ENCODE measurements at regions not wholly inside any gene's neighbourhood (a gene's known extent, or its start where the extent isn't known, plus 50 kb on each side); places are given as distances from the start of the nearest gene placed in this dataset.

DNA sequence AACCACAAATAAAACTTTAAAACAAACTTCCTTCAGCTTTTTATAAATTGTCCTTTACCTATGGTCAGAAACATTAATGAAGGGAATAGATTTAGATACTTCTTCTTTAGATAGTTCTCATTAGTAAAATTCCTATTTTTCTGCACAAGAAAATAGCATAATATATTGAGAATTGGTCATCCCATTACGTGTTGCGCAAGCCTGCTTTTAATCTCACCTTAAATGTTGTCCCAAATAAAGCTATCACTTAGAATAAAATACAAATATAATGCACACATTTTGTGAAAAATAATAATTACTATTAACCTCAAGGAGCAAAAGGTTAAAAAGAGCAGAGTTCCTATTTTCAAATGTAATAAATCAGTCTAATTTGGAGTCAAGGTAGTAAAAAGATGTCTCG lies 95.2 kb upstream of the TTC29 start:
- Mint-ChIP-seq H3K36me3 (no peaks in the 10 kb centered on the region), H3K27me3 (peaks cover 10% of the 10 kb centered on the region), H3K4me3 (no peak overlapping the region)

DNA sequence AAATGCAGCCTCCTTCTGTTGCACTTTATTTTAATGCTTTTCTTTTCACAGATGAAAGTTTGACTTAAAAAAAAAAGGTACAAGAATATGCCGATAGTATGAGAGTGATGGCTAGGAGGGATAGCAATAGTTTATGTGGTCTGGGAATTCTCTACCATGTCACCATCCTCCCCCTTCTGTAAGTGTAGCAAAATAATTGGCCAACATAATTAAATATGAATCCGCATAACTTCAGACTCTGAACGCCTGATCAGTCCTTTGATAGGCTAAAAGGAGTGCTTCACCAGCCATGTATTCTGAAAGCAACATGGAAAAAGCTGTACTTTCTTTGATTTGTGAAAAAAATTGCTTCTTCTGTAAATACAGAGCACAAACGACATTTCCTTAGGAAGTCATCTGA lies 95.7 kb upstream of the TTC29 start:
- Mint-ChIP-seq H3K4me1 (no peaks in the 10 kb centered on the region), H3K27me3 (peaks cover 12% of the 10 kb centered on the region), H3K36me3 (no peaks in the 10 kb centered on the region), H3K9me3 (no peaks in the 10 kb centered on the region), H3K27ac (no peak overlapping the region), H3K4me3 (no peak overlapping the region)

More for the DNA sequence above, 95.2 kb upstream of the TTC29 start:
- H3K9me3 Mint-ChIP-seq = no peaks in the 10 kb centered on the region
- H3K27ac Mint-ChIP-seq = no peak overlapping the region
- no peaks in the 10 kb centered on the region for H3K4me1 Mint-ChIP-seq

GRCh38 chr4:147042046-147042445 lies 96.4 kb upstream of the TTC29 start:
- Mint-ChIP-seq H3K4me1 (no peaks in the 10 kb centered on the region), H3K9me3 (no peaks in the 10 kb centered on the region), H3K27ac (no peak overlapping the region), H3K36me3 (no peaks in the 10 kb centered on the region), H3K4me3 (no peak overlapping the region), H3K27me3 (peaks cover 12% of the 10 kb centered on the region)

GRCh38 chr4:147044241-147044640 lies 98.6 kb upstream of the TTC29 start:
- Mint-ChIP-seq H3K27me3 (peaks cover 21% of the 10 kb centered on the region), H3K4me3 (no peak overlapping the region)

DNA sequence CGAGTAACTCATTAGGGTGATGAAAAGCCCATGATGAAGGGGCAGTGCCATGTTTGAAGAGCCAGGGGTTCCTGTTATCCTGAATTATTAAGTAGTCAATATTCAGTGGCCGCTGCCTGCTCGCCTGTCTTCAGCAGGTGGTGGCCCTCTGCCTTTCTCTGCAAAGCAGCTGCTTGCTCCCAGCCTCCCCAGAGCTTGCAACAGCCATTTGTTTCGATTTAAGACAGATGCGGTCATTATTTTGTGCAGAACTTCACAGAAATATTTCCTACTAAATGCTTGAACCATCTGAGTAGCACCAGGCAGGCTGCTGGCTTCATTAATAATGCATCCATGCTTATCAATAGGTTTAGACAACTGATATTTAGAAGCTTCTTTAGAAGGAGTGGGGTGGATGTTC lies 104.3 kb upstream of the TTC29 start:
- Mint-ChIP-seq H3K4me3 (no peak overlapping the region), H3K36me3 (peaks cover 2% of the 10 kb centered on the region), H3K27me3 (peaks cover 33% of the 10 kb centered on the region), H3K27ac (no peak overlapping the region), H3K4me1 (no peaks in the 10 kb centered on the region), H3K9me3 (no peaks in the 10 kb centered on the region)

More at GRCh38 chr4:147044241-147044640, 98.6 kb upstream of the TTC29 start:
- H3K9me3 Mint-ChIP-seq = no peaks in the 10 kb centered on the region
- H3K27ac Mint-ChIP-seq = no peak overlapping the region
- H3K4me1 Mint-ChIP-seq = no peaks in the 10 kb centered on the region
- H3K36me3 Mint-ChIP-seq = no peaks in the 10 kb centered on the region

DNA sequence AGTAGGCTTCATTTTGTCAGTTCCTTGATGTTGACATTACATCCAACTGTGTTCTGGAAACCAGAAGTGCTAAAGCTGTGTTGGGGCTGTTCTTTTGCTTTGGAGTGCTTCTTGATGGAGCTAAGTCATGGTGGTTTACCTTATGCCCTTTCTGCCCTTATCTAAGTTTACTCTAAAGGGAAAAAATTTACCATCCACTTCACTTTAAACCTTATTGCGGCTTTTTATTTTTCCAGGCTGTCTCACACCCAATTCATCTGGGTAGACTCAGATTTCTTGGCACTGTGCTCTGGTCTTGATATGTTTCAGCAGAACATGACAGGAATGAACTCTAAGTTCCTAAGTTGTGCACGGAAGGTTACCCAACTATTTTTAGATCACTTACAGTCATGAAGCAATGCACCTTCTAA lies 104.7 kb upstream of the TTC29 start:
- peaks cover 33% of the 10 kb centered on the region for H3K27me3 Mint-ChIP-seq
- no peak overlapping the region for H3K27ac Mint-ChIP-seq
- H3K9me3 Mint-ChIP-seq = no peaks in the 10 kb centered on the region
- H3K36me3 Mint-ChIP-seq = peaks cover 2% of the 10 kb centered on the region
- no peak overlapping the region for H3K4me3 Mint-ChIP-seq
- no peaks in the 10 kb centered on the region for H3K4me1 Mint-ChIP-seq

- H3K27ac Mint-ChIP-seq = no peak overlapping the region
- no peaks in the 10 kb centered on the region for H3K9me3 Mint-ChIP-seq
- peaks cover 3% of the 10 kb centered on the region for H3K4me1 Mint-ChIP-seq
- H3K4me3 Mint-ChIP-seq = no peak overlapping the region
- H3K36me3 Mint-ChIP-seq = peaks cover 2% of the 10 kb centered on the region
- peaks cover 23% of the 10 kb centered on the region for H3K27me3 Mint-ChIP-seq
Observed at GRCh38 chr4:147052361-147052760, 106.7 kb upstream of the TTC29 start.

GRCh38 chr4:147054228-147054872 lies 108.7 kb upstream of the TTC29 start:
- no peak overlapping the region for H3K27ac Mint-ChIP-seq
- H3K4me3 Mint-ChIP-seq = no peak overlapping the region
- peaks cover 15% of the 10 kb centered on the region for H3K27me3 Mint-ChIP-seq
- H3K4me1 Mint-ChIP-seq = peaks cover 9% of the 10 kb centered on the region
- no peaks in the 10 kb centered on the region for H3K9me3 Mint-ChIP-seq
- H3K36me3 Mint-ChIP-seq = peaks cover 2% of the 10 kb centered on the region

- Mint-ChIP-seq H3K9me3 (no peaks in the 10 kb centered on the region), H3K27me3 (peaks cover 7% of the 10 kb centered on the region), H3K27ac (peak overlapping the region; percentile 71), H3K36me3 (peaks cover 2% of the 10 kb centered on the region), H3K4me3 (peak overlapping the region; percentile 83), H3K4me1 (peaks cover 9% of the 10 kb centered on the region)
Observed at GRCh38 chr4:147056940-147057610, 111.4 kb upstream of the TTC29 start.

GRCh38 chr4:147057611-147058190 lies 112.0 kb upstream of the TTC29 start:
- Mint-ChIP-seq H3K36me3 (peaks cover 2% of the 10 kb centered on the region), H3K9me3 (no peaks in the 10 kb centered on the region), H3K27ac (peak overlapping the region; percentile 71)

DNA sequence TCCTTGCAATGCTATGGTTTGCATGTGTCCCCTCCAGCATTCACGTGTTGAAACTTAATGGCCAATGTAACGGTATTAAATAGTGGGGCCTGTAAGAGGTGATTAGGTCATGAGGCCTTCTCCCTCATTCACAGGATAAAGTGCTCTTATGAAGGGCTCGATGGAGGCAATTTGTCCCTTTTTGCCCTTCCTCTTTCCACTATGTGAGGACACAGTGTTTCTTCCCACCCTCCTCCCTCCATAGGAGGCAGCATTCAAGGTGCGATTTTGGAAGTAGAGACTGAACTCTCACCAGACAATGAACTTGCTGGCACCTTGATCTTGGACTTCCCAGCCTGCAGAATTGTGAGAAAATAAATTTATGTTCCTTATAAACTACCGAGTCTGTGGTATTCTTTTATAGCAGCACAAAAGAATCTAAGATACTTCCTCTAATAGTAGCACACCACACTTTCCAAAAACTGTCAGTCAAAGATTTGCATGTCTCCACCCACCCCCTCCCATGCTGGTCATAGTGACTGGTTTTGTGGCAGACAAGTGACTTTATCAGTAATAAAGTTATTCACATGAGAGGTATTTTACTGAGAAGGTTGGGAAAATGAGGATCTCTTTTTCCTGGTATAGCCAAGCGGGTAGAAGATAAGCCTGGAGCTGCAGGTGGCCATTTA lies 113.5 kb upstream of the TTC29 start:
- H3K27ac Mint-ChIP-seq = no peak overlapping the region
- no peaks in the 10 kb centered on the region for H3K9me3 Mint-ChIP-seq
- no peak overlapping the region for H3K4me3 Mint-ChIP-seq
- no peaks in the 10 kb centered on the region for H3K27me3 Mint-ChIP-seq
- peaks cover 9% of the 10 kb centered on the region for H3K4me1 Mint-ChIP-seq
- peaks cover 2% of the 10 kb centered on the region for H3K36me3 Mint-ChIP-seq

More at GRCh38 chr4:147057611-147058190, 112.0 kb upstream of the TTC29 start:
- Mint-ChIP-seq H3K4me3 (peak overlapping the region; percentile 83), H3K4me1 (peaks cover 9% of the 10 kb centered on the region), H3K27me3 (peaks cover 3% of the 10 kb centered on the region)

DNA sequence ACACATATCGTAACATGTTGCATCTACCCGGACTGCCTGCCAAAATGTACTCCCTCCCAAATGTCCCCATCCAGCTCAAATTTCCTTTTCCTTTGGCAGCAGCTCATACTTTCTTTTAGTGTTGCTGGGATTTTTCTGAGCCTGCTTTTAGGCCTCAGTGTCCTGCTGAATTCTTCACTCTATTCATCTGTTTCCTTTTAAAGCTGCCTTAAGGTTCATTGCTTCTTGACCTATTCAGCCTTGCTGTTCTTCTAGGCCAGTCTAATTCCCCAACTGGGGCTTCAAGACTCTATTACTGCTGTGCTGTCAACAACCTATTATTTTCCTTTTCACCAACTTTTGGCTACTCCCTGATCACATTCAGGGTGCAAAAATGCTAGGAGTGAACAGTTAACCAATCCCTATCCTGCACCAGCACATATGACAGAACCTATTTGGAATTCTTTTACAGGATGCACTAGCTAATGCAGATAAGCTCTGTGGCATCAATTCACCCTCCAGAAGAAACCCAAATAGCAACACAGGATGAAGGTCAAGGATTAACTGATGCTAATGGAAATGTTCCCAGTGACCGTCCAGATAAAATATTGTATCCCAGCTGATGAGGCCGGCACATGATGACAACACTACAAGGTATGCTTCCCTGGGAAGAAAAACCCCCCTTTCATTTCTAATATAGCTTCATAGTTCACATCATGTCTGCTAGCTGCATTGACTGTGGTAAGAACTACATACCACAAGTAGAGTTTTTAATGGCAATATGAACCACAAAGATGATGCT lies 114.7 kb upstream of the TTC29 start:
- Mint-ChIP-seq H3K4me1 (peaks cover 9% of the 10 kb centered on the region), H3K9me3 (no peaks in the 10 kb centered on the region), H3K36me3 (no peaks in the 10 kb centered on the region), H3K4me3 (no peak overlapping the region), H3K27ac (no peak overlapping the region), H3K27me3 (no peaks in the 10 kb centered on the region)

DNA sequence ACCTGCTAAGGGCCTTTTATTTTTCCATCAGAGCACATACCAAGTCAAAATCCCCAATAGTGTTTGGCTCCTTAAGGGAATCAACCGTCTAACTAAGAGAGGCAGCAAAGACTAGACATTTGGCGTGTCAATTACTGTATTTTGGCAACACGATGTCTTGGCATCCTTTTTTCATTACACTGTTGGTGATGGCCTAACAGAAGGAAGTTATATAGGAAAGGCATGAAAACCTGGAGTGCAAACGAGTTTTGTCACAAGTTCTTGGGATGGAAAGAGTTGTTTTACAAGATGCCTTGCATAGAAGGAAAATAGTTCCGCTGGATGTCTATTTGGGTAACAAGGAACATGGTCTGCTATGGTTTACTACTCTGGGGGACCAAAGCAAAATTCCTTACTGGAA lies 119.2 kb upstream of the TTC29 start:
- Mint-ChIP-seq H3K27ac (no peak overlapping the region), H3K9me3 (no peaks in the 10 kb centered on the region), H3K4me1 (no peaks in the 10 kb centered on the region), H3K36me3 (no peaks in the 10 kb centered on the region), H3K27me3 (peaks cover 3% of the 10 kb centered on the region), H3K4me3 (no peak overlapping the region)

- Mint-ChIP-seq H3K27ac (no peak overlapping the region), H3K4me1 (no peaks in the 10 kb centered on the region), H3K27me3 (peaks cover 13% of the 10 kb centered on the region), H3K9me3 (peaks cover 5% of the 10 kb centered on the region), H3K36me3 (peaks cover 2% of the 10 kb centered on the region), H3K4me3 (no peak overlapping the region)
Observed at GRCh38 chr4:147068564-147068963, 122.9 kb upstream of the TTC29 start.

GRCh38 chr4:147071209-147071740 lies 125.6 kb upstream of the TTC29 start:
- Mint-ChIP-seq H3K4me1 (no peaks in the 10 kb centered on the region), H3K36me3 (peaks cover 2% of the 10 kb centered on the region), H3K9me3 (peaks cover 5% of the 10 kb centered on the region), H3K27ac (no peak overlapping the region), H3K27me3 (peaks cover 15% of the 10 kb centered on the region), H3K4me3 (no peak overlapping the region)
